GM12878 (cell line): ENCODE measurements at regions not wholly inside any gene's neighbourhood (a gene's known extent, or its start where the extent isn't known, plus 50 kb on each side); places are given as distances from the start of the nearest gene placed in this dataset.

ENCODE experiments used
- ATAC-seq: fragments of 200-7000 bp; cut with Tn5 transposase; 3 replicates; pipeline ENCODE4 v1.9.1; 2020; ENCODE audit warnings: mild to moderate bottlenecking, moderate library complexity
- BruUV-seq: library from RNA; stranded (reverse); fragments of 400-500 nt; replicated peaks from 2 replicates; lab custom pipeline; 2021; lab: Mats Ljungman, UMichigan
- CTCF ChIA-PET: fragments of 300-600 bp; sonication (Branson Sonifier 250); formaldehyde crosslinking; extraction: SDS; loops from one replicate; lab custom pipeline; 2021; ENCODE audit warnings: inconsistent platforms; lab: Yijun Ruan, JAX
- POLR2A ChIA-PET: fragments of 350-600 bp; formaldehyde crosslinking; extraction: SDS; loops from one replicate; lab custom pipeline; 2021; ENCODE audit warnings: inconsistent platforms; lab: Charles Lee
- RAD21 ChIA-PET: fragments of 300-600 bp; sonication (Branson Sonifier 250); formaldehyde crosslinking; loops from one replicate; lab custom pipeline; 2023; ENCODE audit warnings: antibody characterized with exemption; ENCODE audit not compliant: unreplicated experiment; lab: Charles Lee
- SMC1A ChIA-PET: fragments of 300-600 bp; sonication (Branson Sonifier 250); formaldehyde crosslinking; loops from one replicate; lab custom pipeline; 2023; ENCODE audit not compliant: unreplicated experiment, uncharacterized antibody; lab: Charles Lee
- DNase-seq: peaks from one replicate; pipeline ENCODE4 v3.0.0-alpha.2; 2011; ENCODE audit warnings: low read depth, low spot score
- FAIRE-seq: peaks from 3 replicates; lab custom pipeline; 2011; peaks lifted over from hg19 to GRCh38; lab: Jason Lieb, UNC
- H2AFZ ChIP-seq: 2 replicates; pipeline ENCODE4 v1.6.0; 2011; ENCODE audit warnings: low read depth, low read length, control low read depth; ENCODE audit not compliant: control insufficient read depth
- H3K27ac ChIP-seq: 2 replicates; pipeline ENCODE4 v1.5.1; 2011; ENCODE audit warnings: control low read depth; ENCODE audit not compliant: control insufficient read depth, insufficient read depth
- H3K27me3 ChIP-seq, 2 experiments: replicated peaks in 1 of 2; 2 replicates each; pipeline versions ENCODE4 v1.6.0 to v1.6.1; 2011; ENCODE audit warnings: low read length in 1 of 2; ENCODE audit not compliant: control insufficient read depth in 2 of 2, insufficient read depth in 2 of 2
- H3K36me3 ChIP-seq, 2 experiments: 2 replicates each; pipeline ENCODE4 v1.5.1; 2011; ENCODE audit warnings: low read length in 1 of 2; ENCODE audit not compliant: control insufficient read depth in 2 of 2, insufficient read depth in 2 of 2
- H3K4me1 ChIP-seq: 2 replicates; pipeline ENCODE4 v1.6.1; 2011; ENCODE audit warnings: mild to moderate bottlenecking, low read length, moderate library complexity, mixed read lengths; ENCODE audit not compliant: control insufficient read depth, insufficient read depth
- H3K4me2 ChIP-seq: 2 replicates; pipeline ENCODE4 v1.6.0; 2011; ENCODE audit warnings: control low read depth; ENCODE audit not compliant: control insufficient read depth, insufficient read depth
- H3K4me3 ChIP-seq: fragments of 200-600 bp; sonication (generic); 2 replicates; pipeline ENCODE4 v1.5.1; 2016
- H3K79me2 ChIP-seq: 2 replicates; pipeline ENCODE4 v1.6.0; 2011; ENCODE audit warnings: low read length; ENCODE audit not compliant: control insufficient read depth, insufficient read depth
- H3K9ac ChIP-seq: 2 replicates; pipeline ENCODE4 v1.8.0; 2011; ENCODE audit warnings: low read length, control low read depth, mixed read lengths; ENCODE audit not compliant: control insufficient read depth, insufficient read depth
- H3K9me3 ChIP-seq: replicated peaks from 3 replicates; pipeline ENCODE4 v1.5.1; 2011; ENCODE audit warnings: mild to moderate bottlenecking, low read length; ENCODE audit not compliant: control insufficient read depth, insufficient read depth
- H4K20me1 ChIP-seq: 2 replicates; pipeline ENCODE4 v1.6.0; 2011; ENCODE audit not compliant: control insufficient read depth, insufficient read depth
- CREM ChIP-seq: IDR thresholded peaks from 2 replicates; pipeline ENCODE4 v1.6.1; 2014; ENCODE audit warnings: antibody characterized with exemption, low read depth
- EP300 ChIP-seq, 2 experiments: fragments of 150-350 bp in 1 of 2; IDR thresholded peaks; 2 replicates each; pipeline ENCODE4 v1.6.1; 2011 to 2012; ENCODE audit warnings: low read depth in 2 of 2, low read length in 2 of 2, borderline replicate concordance in 1 of 2, improper control_type of control experiment in 1 of 2, inconsistent platforms in 1 of 2; ENCODE audit not compliant: control insufficient read depth in 1 of 2
- FOXM1 ChIP-seq: IDR thresholded peaks from 2 replicates; pipeline ENCODE4 v1.6.1; 2012; ENCODE audit warnings: low read depth, mild to moderate bottlenecking, inconsistent platforms, low read length, moderate library complexity
- MEF2B ChIP-seq: fragments of 450-650 bp; IDR thresholded peaks from 2 replicates; pipeline ENCODE4 v1.6.1; 2018; ENCODE audit warnings: mild to moderate bottlenecking, moderate library complexity; ENCODE audit not compliant: partially characterized antibody, poor library complexity, severe bottlenecking
- SIX5 ChIP-seq: IDR thresholded peaks from 2 replicates; pipeline ENCODE4 v1.6.1; 2011; ENCODE audit warnings: mild to moderate bottlenecking, low read depth, low read length, moderate library complexity; ENCODE audit not compliant: severe bottlenecking
- WGBS: methylation state at CpG from one replicate; pipeline ENCODE4 v1.1.6; 2016; ENCODE audit warnings: low lambda C conversion rate; ENCODE audit not compliant: insufficient replicate concordance, insufficient coverage; ENCODE audit errors: missing lambda C conversion rate; 5-methylcytosine and 5-hydroxymethylcytosine counted together
- in situ Hi-C: fragments of 300-500 bp; cut with MboI; formaldehyde crosslinking; loops from 9 replicates; pipeline ENCODE4 v1.14.3; 2018; ENCODE audit warnings: mixed read lengths
- intact Hi-C: fragments of 100-400 bp; cut with micrococcal nuclease; formaldehyde crosslinking; loops from one replicate; pipeline ENCODE4 v1.14.2; 2022; ENCODE audit not compliant: unreplicated experiment
- TF ChIP-seq, protein P1 (sequence below): fragments of 450-650 bp; IDR thresholded peaks from 2 replicates; pipeline ENCODE4 v1.6.1; 2016; ENCODE audit warnings: mild to moderate bottlenecking, moderate library complexity, borderline replicate concordance

- TF ChIP-seq FOXM1, result no peak
- no peak for TF ChIP-seq EP300 (IDR thresholded peaks at IDR 0.05; ENCODE audit: borderline replicate concordance in 1 of 2, control insufficient read depth in 1 of 2, low read depth in 2 of 2, low read length in 2 of 2)
- TF ChIP-seq MEF2B, result no peak
- POLR2A ChIA-PET, result no interaction called here
- Histone ChIP-seq H3K36me3 (no peaks in the 10 kb centered on the region), H2AFZ (no peak overlapping the region), H3K4me2 (no peak overlapping the region), H3K27ac (no peak overlapping the region), H3K4me3 (no peak overlapping the region), H4K20me1 (no peaks in the 10 kb centered on the region), H3K9ac (no peak overlapping the region), H3K9me3 (no peaks in the 10 kb centered on the region; the same call in 2 of the 3 replicates), H3K79me2 (no peaks in the 10 kb centered on the region), H3K27me3 (no peaks in the 10 kb centered on the region), H3K4me1 (no peaks in the 10 kb centered on the region)
- SMC1A ChIA-PET, result no interaction called here
- 38% methylated on average over 10 of the region's 13 CpGs for WGBS
- ATAC-seq (no peak), DNase-seq (no peak), FAIRE-seq (no peak)
- CTCF ChIA-PET, result no interaction called here
- no TSS peak for BruUV-seq
- intact Hi-C loops (no loop called here), in situ Hi-C loops (no loop called here)
- RAD21 ChIA-PET, result no interaction called here
Measured at GRCh38 chr7:63030061-63030460, 968.6 kb upstream of the ZNF722 start.

- ATAC-seq, result no peak
- WGBS, result 22% methylated on average over 15 of the region's 16 CpGs
- no TSS peak for BruUV-seq
Measured at GRCh38 chr7:63031838-63032436, 966.7 kb upstream of the ZNF722 start.

More at GRCh38 chr7:63031838-63032436, 966.7 kb upstream of the ZNF722 start:
- FAIRE-seq (no peak), DNase-seq (no peak)
- RAD21 ChIA-PET, result no interaction called here
- Histone ChIP-seq H4K20me1 (no peaks in the 10 kb centered on the region), H3K27ac (no peak overlapping the region), H2AFZ (no peak overlapping the region), H3K4me3 (no peak overlapping the region), H3K36me3 (no peaks in the 10 kb centered on the region), H3K79me2 (no peaks in the 10 kb centered on the region), H3K4me2 (no peak overlapping the region)
- in situ Hi-C loops (no loop called here), intact Hi-C loops (no loop called here)
- CTCF ChIA-PET, result no interaction called here
- TF ChIP-seq, protein P1, sequence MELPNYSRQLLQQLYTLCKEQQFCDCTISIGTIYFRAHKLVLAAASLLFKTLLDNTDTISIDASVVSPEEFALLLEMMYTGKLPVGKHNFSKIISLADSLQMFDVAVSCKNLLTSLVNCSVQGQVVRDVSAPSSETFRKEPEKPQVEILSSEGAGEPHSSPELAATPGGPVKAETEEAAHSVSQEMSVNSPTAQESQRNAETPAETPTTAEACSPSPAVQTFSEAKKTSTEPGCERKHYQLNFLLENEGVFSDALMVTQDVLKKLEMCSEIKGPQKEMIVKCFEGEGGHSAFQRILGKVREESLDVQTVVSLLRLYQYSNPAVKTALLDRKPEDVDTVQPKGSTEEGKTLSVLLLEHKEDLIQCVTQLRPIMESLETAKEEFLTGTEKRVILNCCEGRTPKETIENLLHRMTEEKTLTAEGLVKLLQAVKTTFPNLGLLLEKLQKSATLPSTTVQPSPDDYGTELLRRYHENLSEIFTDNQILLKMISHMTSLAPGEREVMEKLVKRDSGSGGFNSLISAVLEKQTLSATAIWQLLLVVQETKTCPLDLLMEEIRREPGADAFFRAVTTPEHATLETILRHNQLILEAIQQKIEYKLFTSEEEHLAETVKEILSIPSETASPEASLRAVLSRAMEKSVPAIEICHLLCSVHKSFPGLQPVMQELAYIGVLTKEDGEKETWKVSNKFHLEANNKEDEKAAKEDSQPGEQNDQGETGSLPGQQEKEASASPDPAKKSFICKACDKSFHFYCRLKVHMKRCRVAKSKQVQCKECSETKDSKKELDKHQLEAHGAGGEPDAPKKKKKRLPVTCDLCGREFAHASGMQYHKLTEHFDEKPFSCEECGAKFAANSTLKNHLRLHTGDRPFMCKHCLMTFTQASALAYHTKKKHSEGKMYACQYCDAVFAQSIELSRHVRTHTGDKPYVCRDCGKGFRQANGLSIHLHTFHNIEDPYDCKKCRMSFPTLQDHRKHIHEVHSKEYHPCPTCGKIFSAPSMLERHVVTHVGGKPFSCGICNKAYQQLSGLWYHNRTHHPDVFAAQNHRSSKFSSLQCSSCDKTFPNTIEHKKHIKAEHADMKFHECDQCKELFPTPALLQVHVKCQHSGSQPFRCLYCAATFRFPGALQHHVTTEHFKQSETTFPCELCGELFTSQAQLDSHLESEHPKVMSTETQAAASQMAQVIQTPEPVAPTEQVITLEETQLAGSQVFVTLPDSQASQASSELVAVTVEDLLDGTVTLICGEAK, result no peak
- TF ChIP-seq SIX5 (no peak), CREM (no peak)
- TF ChIP-seq, all 136 proteins: peak for 0
- ChIA-PET SMC1A (no interaction called here), POLR2A (no interaction called here)
- Histone ChIP-seq H3K9ac (no peak overlapping the region), H3K4me1 (no peaks in the 10 kb centered on the region), H3K27me3 (no peaks in the 10 kb centered on the region), H3K9me3 (no peaks in the 10 kb centered on the region; the same call in 2 of the 3 replicates)
